HG02943 (cell line): ENCODE measurements at regions not wholly inside any gene's neighbourhood (a gene's known extent, or its start where the extent isn't known, plus 50 kb on each side); places are given as distances from the start of the nearest gene placed in this dataset.

ENCODE experiments used
- ATAC-seq: cut with Tn5 transposase; IDR thresholded peaks from one replicate; pipeline ENCODE4 v1.9.1; 2021; ENCODE audit warnings: mild to moderate bottlenecking, low read depth, moderate library complexity; ENCODE audit not compliant: unreplicated experiment

- no peak for ATAC-seq
Observed at GRCh38 chr18:73662421-73662820, 485.2 kb downstream of the FBXO15 start.

- ATAC-seq, result no peak
Observed at GRCh38 chr18:73660931-73661856, 486.4 kb downstream of the FBXO15 start.

- ATAC-seq, result no peak
Observed at GRCh38 chr18:73656691-73657090, 490.9 kb downstream of the FBXO15 start.

GRCh38 chr18:73653827-73654226 lies 493.8 kb downstream of the FBXO15 start:
- ATAC-seq, result no peak

DNA sequence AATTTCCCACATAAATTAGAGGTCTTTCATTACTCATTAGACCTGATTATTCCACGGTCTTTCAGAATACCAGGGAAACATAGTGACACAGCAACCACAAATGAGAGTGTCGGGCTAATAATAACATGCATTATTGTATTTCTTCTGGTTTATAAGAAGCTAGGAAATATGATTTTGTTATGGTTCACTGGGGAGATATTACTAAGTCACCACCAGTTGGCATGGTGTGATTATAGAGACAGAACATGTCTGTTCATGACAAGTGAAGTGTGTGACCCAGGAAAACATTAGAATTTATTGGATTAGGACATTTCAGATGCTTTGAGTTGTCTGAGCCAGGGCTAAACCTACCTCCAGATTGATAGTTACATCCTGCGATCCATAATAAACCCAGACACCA lies 494.4 kb downstream of the FBXO15 start:
- ATAC-seq, result no peak

GRCh38 chr18:73647391-73647790 lies 500.2 kb downstream of the FBXO15 start:
- no peak for ATAC-seq

DNA sequence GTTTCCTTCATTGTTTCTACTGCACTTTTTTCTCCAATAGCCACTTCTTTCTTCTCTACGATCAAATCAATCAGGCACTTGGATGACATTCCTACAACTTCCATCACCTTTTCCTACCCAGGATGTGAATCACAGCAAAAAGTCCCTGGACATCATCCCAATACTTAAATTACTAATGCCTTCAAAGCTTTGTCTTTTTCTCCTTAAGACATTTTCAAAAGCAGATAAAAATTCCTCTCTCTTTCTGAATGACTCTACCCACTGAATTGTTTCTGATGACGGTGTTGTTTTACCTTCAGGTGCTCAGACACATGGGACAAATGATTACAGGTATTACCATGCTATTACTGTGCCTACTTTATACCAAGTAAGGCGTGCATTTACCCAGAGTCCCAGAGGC lies 500.9 kb downstream of the FBXO15 start:
- ATAC-seq, result no peak

GRCh38 chr18:73646196-73646595 lies 501.4 kb downstream of the FBXO15 start:
- ATAC-seq, result no peak

DNA sequence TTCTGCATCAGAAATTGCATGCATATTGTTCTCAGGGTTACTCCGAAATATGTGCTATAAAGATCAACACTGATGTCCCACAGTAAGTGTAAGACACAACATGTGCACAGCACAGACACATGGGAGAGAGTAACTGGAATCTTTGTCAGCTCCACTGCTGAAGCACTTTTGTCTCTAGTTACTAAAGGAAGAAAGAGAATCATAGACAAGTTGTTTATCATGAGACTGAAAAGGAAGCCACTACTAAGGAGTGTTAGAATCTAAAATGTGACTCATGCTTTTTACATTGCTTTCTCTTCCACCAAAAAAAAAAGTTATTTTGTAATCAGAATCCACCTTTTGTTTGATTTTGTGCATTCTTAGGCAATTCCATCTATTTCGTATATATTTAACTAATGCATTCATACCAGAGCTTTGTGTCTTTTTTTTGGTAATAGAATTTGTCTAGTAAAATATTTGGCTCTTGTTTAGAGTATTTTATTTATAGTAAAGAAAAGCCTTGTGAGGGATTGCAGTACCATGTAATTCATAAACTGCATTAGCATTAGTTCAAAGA lies 502.4 kb downstream of the FBXO15 start:
- no peak for ATAC-seq

DNA sequence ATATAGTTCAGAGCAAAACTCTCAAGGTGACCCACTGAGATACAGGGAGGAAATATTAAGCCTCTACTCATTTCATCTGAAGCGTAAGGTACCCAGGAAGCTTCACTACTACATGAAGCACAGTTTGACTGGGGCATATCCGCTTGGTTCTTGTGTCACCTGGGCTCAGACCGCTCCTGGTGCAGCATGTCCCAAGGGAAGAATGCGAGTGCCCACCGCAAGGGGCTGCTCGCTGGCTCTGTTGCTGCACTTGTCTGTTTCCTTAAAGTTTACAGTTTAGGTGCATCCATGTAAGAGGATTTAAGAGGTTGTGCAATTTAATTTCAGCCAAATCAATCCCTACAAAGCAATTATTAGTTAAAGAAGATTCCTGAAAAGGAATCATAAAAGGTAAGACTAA lies 507.8 kb downstream of the FBXO15 start:
- ATAC-seq, result no peak

DNA sequence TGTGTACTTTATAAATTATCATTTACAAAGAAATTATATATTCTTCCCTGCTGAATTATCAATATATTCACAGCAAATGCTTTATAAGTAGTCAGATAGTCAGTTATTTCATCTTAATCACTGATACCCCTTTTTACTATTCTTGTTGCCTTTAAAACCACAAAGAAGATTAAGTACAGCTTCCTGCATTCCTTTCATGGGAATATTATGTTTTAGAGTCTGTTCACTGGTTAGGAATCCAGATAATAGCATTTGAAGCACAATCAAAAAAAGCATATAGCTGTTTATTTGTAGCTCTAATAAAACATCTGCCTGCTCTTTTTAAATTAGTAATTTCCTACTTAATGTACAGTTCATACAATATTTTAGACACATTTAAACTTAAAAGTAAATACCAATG lies 508.9 kb downstream of the FBXO15 start:
- no peak for ATAC-seq

- no peak for ATAC-seq
Observed at GRCh38 chr18:73636355-73636754, 511.3 kb downstream of the FBXO15 start.

DNA sequence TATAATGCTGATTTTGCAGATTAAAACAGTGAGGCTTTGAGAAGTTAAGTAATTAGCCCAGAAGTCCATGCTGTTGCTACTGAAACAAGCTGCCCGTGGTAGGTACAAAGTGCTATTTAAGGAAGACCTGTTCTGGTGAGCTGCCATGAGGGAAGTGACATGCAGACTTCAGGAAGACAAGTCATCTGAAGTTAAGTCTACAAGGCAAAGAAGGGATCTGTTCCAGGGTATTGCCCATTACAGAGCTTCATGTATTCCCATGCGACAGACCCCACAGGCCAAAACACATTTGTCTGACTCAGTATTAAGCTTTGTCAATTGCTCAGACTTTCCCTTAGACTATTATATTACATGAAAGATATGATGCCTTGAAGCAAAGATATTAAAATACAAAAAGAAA lies 520.8 kb downstream of the FBXO15 start:
- no peak for ATAC-seq

DNA sequence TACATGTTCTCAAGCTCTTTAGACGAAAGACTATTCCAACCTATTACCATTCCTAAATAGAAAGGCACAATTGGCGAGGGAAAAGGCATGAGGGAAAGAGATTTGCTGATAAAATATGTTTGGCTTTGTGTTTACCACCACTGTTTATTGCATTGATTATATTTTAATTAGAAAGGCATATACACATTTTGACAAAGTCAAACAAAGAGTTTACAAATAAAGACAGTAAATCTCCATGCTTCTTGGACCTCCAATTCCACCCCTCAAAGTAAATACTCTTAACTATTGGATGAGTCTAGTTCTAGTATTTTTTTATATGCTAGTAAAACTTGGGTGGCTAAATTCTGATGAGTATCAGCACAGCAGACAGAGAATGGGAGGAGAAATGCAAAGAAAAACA lies 521.4 kb downstream of the FBXO15 start:
- ATAC-seq, result no peak

- no peak for ATAC-seq
Observed at GRCh38 chr18:73621091-73621490, 526.5 kb downstream of the FBXO15 start.

GRCh38 chr18:73617981-73618380 lies 529.7 kb downstream of the FBXO15 start:
- ATAC-seq, result no peak

DNA sequence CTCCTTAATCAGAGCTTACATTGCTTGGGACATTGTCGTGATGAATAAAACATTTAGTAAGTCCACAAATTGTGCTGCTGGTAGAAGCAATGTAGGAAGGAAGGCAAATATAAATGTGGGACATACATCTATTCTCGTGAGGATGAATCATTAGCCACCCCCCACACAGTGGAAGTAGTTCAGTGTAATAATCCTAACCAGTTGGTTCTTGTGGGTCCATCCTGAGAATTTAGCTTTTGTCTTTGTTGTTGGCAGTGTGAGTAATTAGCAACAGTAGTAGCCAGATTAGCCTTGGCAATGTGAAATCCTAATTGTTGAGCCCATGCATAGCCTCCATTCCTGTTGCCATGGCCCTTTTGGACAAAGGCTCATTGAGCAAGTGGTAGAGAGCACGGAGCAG lies 532.1 kb downstream of the FBXO15 start:
- no peak for ATAC-seq

DNA sequence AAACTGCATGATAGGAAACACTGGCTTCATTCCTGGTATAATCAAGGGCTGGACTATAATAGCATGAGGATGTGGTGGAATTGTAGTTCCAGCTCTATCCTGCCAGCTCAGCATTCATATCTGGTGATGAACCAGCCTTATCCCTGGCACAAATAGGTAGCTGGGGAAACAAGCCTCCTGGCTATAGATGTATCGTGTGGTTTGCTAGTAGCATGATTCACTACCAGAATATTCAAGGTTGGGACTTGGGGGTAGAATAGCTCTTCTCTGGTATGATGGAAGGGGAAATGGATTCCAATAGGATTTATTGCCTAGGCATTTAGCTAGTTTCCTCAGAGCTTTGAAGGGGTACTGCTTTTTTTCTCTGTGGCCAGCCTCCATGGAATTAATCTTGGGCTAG lies 532.8 kb downstream of the FBXO15 start:
- no peak for ATAC-seq

DNA sequence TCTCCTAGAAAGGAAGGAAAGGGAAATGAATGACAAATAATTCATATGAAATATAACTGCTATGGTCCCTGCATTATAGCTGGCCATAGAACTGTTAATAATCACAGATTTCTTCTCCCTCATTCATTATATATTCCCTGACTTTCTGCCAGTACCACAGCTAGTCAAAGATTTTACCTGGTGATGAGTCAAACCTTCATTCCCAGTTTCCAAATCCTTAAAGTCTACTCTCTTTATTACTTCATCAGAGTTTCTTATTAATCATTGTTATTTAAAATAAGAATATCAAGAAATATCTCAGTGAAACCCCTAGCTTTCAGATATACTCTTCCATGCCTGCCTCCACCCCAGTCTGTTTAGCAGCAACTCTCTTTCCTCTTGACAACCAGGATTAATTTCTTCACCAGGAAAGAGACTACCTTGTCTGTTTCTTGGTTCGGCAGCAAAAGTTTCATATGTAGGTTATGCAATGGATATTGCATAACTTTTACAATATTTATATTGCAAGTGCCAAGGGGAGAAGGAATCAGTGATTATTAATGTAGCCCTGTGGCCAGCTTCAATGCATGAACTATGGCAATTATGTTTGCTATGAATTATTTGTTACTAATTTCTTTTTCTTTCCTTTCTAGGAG lies 533.8 kb downstream of the FBXO15 start:
- ATAC-seq, result no peak

GRCh38 chr18:73597832-73598615 lies 549.6 kb downstream of the FBXO15 start:
- ATAC-seq, result no peak

DNA sequence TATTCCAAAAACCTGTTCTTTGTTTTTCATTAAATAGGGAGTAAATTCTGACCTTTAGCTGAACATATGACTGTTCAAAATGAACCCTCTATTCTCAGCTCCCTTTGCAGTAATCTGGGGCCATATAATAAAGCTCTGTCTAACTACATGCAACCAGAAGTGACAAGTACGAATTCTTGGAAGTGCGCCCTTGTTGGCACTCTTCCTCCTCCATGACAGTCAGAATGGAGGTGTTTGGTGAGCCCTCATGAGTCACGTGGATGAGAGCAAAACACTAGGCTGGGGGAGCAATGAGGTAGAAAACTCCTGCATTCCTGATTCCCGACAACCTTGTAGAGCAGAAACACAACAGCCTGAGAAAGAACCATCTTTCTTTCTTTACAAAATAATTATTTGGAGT lies 552.9 kb downstream of the FBXO15 start:
- no peak for ATAC-seq
